HG02623 (cell line): ENCODE measurements at regions not wholly inside any gene's neighbourhood (a gene's known extent, or its start where the extent isn't known, plus 50 kb on each side); places are given as distances from the start of the nearest gene placed in this dataset.
A peak's percentile ranks its signal among the peaks of the same experiment; 100 is the strongest.
"Not testable (repeated sequence)": the region's sequence is repeated elsewhere in the genome, so short reads cannot be mapped to it uniquely, and the experiment has no call there.

Source experiments
- ATAC-seq: cut with Tn5 transposase; IDR thresholded peaks from one replicate; pipeline ENCODE4 v1.9.1; 2021; ENCODE audit warnings: moderate library complexity; ENCODE audit not compliant: unreplicated experiment

DNA sequence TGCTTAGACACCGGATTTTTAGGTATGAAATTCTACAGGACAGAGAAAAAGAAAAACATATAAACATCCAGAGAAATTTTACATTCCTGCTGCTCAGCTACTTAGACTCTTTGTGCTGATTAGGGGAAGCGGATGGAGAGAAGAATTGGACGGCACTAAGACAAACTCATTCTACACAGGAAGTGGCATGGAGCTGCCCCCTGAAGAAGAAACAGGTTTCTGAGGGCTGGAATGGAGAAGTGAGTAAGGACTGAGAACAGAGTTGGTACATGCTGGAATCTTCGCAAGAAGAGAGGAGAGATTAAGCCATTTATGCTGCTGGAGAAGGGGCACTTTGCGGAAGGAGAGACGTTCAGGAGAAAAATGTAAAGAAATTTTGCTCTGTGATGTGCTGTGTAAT is 253.0 kb upstream of the ERBB4 start:
- no peak for ATAC-seq

DNA sequence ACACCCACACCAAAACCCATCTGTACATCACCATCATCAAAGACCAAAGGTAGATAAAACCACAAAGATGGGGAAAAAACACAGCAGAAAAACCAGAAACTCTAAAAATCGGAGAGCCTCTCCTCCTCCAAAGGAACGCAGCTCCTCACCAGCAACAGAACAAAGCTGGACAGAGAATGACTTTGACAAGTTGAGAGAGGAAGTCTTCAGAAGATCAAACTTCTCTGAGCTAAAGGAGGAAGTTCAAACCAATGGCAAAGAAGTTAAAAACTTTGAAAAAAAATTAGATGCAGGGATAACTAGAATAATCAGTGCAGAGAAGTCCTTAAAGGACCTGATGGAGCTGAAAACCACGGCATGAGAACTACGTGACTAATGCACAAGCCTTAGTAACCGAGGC is 247.5 kb upstream of the ERBB4 start:
- ATAC-seq, result not testable (repeated sequence)

DNA sequence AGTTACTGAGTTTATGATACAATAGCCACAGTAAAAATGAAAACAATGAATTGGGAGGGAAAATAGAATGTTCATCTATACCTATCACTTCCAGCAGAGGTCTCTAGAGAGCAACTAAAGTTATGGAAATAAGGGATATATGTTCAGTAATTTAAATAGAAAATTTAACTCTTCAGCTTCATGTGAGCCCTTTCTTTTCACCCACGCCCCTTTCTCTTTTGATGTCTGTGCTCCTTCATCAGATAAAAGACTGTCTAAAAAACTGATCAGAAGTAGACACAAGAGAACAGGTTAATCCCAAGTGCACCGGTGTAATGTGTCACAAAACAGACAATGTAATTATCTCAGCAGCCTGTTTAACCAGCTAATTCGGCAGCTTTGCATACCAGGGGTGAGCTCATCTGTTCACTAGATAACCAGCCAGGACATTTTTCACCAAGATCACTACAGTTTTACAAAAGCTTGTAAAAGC is 238.5 kb upstream of the ERBB4 start:
- ATAC-seq, result peak; percentile 50

GRCh38 chr2:212773808-212774339 is 235.3 kb upstream of the ERBB4 start:
- no peak for ATAC-seq

DNA sequence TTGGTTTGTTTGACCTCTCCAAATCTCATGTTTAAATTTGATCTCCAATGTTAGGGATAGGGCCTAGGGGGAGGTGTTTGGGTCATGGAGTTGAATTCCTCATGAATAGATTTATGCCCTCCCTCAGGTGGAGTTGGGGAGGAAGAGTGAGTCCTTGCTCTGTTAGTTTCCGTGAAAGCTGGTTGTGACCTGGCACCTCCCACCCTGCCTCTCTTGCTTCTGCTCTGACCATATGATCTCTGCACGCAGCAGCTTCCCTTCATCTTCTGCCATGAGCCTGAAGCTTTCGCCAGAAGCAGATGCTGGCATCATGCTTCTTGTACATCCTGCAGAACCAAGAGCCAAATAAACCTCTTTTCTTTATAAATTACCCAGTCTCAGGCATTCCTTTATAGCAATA is 231.6 kb upstream of the ERBB4 start:
- no peak for ATAC-seq

DNA sequence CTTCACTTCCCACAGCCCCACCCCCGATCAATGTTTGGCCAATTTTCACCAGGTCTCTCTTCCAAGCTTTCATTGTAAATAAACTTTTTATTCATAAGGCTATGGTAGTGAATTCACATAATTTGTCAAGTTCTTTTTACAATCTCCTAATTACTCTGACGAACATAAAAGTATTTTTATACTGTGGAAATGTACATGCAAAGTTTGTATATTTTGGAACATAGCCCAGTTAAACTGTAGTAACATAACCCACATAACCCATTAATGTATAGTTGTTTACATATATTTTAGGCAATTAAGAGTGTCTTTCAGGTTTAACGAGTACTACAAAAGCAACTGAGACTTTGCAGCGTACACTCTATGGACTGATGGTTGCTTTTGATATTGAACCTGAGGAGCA is 228.3 kb upstream of the ERBB4 start:
- no peak for ATAC-seq

DNA sequence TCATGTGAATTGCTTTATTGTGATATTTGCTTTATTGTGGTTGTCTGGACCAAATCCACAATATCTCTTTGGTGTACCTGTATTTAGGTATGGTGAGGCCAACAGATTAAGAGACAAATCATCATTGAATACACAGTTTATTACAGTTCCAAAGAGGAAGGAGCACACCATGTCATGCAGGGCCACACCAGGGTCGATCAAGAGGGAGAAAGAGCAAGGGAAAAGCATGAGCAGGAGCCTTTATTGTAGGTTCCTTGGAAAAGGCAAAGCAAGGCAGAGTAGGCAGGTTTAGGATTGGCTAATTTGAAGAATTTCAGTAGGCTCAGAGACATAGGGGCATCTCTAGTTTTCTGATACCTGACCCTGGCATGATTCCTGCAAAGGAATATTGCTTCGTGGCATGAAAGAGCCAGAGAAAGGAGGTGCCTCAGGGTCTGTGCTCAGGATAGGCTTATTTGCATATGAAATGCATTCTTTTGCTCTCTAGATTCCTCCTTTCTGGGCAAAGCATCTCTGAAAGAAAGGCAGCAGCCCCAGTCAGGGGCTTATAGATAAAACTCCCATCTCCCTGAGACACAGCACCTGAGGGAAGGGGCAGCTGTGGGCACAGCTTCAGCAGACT is 214.2 kb upstream of the ERBB4 start:
- no peak for ATAC-seq

- peak; percentile 85 for ATAC-seq
Measured at GRCh38 chr2:212745359-212745758, 206.8 kb upstream of the ERBB4 start.

DNA sequence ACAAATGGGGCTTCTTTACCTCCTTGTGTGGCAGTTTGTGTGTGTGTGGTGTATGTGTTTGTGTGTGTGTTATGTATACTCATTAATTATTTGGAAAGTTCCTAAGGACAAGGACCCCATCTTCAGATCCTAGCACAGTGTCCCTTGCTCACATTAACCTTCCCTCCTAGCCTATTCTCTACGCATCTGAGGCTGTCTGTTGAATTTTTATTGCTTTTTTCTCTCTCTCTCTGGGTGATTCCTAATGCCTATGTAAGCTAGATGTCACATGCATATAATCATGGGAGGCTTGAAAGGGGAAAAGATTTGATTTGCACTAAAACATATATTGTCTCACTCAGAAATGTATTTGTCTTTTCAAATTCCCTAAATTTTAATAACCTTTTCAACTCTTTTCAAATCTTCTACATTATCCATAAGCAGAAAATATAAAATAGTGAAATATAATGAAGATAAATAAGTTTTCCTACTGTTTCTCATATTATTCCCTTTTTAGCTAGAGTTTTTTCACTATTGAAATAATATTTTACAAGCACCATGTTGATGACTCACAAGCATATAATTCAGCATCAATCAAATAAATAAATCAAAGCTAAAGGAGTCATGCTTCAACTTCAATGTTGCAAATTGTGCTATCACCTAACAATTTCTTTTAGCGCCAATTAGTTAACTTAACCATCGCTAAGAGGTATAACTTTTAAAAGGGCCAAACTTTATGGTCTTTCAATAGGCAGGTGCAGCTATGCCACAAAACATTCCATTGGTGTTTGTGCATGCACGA is 199.0 kb upstream of the ERBB4 start:
- no peak for ATAC-seq

DNA sequence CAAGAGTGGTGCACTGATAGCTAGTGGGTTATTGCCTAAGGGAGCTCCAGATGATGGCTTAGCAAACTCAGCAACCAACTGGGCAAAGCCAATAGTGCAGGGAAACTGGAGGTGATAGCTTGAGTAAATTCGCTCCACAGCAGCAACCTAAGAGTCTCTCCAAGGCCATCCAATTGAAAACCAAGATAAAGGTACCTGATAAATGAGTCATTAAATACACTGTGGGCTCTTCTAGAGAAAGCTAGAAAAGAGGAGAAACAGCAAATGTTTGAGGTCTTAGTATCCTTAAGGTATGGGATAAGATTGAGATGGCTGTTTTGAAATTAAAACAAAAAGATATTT is 197.8 kb upstream of the ERBB4 start:
- ATAC-seq, result no peak

DNA sequence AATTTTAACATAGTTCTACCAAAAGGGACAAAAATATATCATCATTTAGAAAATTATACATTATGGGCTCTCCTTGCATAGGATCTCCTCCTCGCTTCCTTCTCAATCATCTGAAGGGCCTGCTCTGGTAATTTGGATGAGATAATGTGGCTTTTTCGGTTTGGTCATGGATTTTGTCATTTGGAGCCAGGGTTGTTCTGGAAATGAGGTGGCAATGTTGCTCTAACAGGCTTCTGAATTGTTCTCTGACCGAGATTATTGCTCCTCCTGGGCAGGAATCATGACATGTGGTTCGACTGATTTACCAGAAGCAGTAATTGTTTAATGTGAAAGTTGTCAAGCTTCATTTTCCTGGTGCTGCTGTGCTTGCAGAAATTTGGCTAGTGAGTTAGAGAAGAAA is 194.7 kb upstream of the ERBB4 start:
- ATAC-seq, result no peak

- ATAC-seq, result no peak
Measured at GRCh38 chr2:212732860-212733259, 194.3 kb upstream of the ERBB4 start.

- peak; percentile 66 for ATAC-seq
Measured at GRCh38 chr2:212730994-212731393, 192.4 kb upstream of the ERBB4 start.

DNA sequence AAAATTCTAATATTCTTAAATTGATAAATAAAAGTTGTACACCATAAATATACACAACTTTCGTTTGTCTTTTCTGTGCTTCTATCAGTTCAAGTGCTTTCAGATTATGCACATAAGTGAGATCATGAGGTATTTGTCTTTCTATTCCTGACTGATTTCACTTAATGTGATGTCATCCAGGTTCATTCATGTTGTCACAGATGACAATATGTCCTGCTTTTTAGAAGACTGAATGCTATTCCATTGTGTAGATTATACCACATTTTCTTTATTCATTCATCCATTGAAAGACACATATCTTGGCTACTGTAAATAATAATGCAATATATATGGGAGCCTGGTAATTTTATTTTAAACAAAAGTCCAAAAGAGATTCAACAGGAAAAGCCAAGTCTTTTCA is 190.1 kb upstream of the ERBB4 start:
- ATAC-seq, result no peak

GRCh38 chr2:212727751-212728150 is 189.1 kb upstream of the ERBB4 start:
- ATAC-seq, result peak; percentile 44

DNA sequence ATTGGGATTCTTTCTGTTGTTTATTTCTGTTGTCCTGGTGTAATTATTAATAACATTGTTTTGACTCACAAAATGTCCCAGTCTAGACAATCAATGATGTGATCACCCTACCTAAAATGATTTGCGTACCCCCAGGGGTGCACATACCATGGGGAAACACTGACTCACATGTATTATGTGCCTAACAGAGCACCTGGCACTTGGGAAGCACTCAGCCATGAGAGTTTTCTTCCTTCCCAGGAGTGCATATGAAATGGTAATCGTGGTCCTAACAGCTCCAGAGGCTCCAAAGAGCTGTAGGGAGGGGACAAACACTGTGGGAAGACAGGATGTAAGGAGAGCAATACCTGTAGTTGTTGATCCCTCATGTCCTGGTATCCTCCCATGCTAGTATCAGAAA is 187.8 kb upstream of the ERBB4 start:
- peak; percentile 26 for ATAC-seq

DNA sequence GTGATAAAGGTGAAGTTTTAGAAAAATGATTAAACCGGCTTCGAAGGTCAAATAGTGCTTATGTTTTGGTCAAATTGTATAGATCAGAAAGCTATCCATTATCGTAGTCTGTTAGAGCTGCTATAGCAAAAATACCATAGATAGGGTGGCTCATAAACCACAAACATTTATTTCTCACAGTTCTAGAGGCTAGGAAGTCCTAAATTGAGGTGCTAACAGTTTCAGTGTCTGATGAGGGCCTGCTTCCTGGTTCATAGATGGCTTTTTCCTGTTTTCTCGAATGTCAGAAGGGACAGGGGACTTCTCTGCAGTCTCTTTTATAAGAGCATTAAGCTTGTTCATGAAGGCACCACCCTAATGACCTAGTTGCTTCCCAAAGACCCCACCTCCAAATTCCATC is 186.6 kb upstream of the ERBB4 start:
- ATAC-seq, result no peak

GRCh38 chr2:212723226-212723625 is 184.6 kb upstream of the ERBB4 start:
- ATAC-seq, result no peak

DNA sequence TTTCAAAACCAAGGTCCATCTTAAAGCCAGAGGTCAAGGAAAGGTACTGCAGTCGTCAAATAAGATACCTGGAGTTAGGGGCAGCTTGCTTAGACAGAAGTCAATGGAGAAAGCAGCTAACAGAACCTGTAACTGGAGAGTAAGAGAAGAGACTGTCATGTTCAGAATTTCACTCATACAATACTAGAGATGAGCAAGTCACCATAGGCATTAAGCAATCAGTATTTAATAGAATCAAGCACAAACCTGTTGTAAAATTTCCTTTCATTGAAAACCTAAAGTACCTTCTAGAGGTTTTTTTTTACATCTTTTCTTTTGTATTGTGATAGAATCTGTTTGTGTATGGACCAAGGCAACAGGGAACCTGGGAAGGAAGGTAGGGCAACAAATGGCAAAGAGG is 183.4 kb upstream of the ERBB4 start:
- no peak for ATAC-seq

GRCh38 chr2:212721026-212721451 is 182.4 kb upstream of the ERBB4 start:
- no peak for ATAC-seq

GRCh38 chr2:212715411-212715810 is 176.8 kb upstream of the ERBB4 start:
- not testable (repeated sequence) for ATAC-seq

GRCh38 chr2:212713681-212714080 is 175.1 kb upstream of the ERBB4 start:
- no peak for ATAC-seq
